ENCODE measurements at regions not wholly inside any gene's neighbourhood (a gene's known extent, or its start where the extent isn't known, plus 50 kb on each side); places are given as distances from the start of the nearest gene placed in this dataset.

- TF ChIP-seq EZH2phosphoT487 (IDR thresholded peaks at IDR 0.05; ENCODE audit: insufficient read depth, low read depth) (no peak), EZH2 (IDR thresholded peaks at IDR 0.05; ENCODE audit: insufficient read depth, poor library complexity, severe bottlenecking) (no peak)
These were observed 245.0 kb upstream of the HTR2C start for GRCh38 chrX:114338870-114339269.
